GM21786 (cell line): ENCODE measurements at regions not wholly inside any gene's neighbourhood (a gene's known extent, or its start where the extent isn't known, plus 50 kb on each side); places are given as distances from the start of the nearest gene placed in this dataset.

ENCODE experiments used
- ATAC-seq: cut with Tn5 transposase; IDR thresholded peaks from one replicate; pipeline ENCODE4 v1.9.1; 2021; ENCODE audit not compliant: unreplicated experiment

DNA sequence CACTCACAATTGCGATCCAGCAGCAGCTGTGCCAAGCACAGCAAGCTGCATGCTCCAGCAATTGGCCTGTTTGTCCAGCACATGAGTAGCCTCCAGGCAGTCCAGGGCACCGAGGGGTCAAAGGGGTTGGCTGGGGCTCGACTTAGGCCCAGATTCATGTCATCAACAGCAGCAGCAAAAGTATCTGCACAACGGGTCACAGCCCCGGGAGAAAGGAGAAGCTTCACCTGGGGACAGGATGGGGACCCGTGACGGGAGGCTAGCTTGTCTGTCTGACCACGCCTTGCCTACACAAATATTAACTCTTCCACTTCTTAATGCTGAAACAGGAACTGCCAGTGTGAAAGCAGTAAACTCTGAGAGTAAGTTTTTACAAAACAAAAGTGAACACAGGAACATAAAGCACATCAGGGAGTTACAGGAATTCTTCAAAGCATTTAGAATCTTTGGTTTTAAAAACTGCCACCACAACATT lies 191.2 kb downstream of the PIK3R1 start:
- ATAC-seq, result peak; percentile 94

DNA sequence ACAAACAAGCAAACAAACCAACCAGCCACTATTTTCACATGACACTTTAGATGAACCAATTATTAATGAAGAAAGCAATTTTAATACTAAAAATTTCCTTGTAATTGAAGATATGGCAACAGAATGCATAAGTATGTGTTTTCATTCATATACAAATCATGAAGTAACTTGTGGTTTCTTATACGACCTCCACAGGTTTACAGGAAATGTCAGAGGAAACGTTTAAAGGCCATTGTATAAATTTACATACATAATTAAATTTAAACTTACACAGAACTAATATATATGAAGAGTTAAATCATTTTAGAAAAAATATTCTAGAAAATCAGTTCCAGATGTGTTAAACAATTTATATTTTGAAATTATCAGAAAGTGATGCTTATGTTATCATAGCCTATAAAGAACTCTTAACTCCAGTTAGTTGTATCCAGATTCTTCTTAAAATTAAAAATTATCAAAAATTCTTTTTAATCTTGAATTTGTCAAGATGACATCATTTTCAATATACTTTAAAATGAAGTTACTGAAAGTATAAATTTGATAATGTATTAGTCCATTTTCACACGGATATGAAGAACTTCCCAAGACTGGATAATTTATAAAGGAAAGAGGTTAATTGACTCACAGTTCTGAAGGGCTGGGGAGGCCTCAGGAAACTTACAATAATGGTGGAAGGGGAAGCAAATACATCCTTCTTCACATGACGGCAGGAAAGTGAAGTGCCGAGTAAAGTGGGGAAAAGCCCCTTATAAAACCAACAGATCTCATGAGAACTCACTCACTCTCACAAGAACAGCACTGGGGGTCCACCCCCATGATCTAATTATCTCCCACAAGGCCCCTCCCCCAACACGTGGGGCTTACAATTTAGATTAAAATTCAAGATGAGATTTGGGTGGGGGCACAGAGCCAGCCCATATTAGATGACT lies 192.0 kb downstream of the PIK3R1 start:
- peak; percentile 23 for ATAC-seq

DNA sequence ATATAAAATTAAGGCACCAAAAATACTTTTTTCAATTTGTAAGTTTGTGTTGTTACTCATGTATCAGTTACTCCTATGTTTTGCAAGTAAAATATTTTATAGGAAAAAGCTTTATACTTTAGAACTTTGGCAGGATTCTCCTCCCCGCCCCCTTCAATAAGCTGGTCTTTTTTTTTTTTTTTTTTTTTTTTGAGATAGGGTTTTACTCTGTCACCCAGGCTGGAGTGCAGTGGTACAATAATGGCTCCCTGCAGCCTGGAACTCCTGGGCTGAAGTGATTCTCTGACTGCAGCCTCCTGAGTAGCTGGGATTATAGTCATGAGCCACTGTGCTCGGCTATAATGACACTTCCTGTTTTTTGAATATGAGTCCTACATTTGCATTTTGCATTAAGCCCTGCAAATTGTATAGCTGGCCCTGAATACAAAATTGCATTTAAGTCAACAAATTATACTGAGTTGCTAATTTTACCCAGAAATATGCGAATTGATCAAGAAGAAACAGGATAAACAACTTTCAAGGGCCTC lies 192.9 kb downstream of the PIK3R1 start:
- ATAC-seq, result no peak

DNA sequence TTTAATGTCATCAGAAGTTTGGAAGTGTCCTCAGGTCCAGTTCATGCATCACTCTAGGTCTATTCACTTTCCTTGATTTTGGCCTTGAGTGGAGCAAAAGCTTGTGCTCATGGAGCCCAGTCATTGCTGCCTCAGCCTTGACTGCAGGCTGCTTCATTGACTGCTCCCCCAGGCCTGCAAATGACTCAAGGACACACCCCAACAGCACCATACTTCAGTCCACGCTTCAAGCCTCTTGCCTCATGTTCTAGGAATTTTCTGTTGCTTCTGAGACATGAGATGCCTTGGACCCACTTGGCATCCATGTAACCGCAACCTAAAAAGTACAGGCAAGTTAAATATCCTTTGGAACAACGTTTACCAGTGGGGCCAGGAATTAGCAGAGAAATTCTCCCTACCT lies 193.7 kb downstream of the PIK3R1 start:
- ATAC-seq, result no peak

DNA sequence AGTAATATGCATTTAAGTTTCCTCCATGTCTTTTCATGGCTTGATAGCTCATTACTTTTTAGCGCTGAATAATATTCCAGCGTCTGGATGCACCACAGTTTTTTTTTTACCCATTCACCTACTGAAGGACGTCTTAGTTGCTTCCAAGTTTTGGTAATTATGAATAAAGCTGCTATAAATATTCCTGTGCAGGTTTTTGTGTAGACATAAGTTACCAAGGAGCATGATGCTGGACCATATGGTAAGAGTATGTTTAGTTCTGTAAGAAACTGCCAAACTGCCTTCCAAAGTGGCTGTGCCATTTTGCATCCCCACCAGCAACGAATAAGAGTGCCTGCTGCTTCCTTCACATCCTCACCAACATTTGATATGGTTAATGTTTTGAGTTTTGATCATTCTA lies 195.6 kb downstream of the PIK3R1 start:
- no peak for ATAC-seq

DNA sequence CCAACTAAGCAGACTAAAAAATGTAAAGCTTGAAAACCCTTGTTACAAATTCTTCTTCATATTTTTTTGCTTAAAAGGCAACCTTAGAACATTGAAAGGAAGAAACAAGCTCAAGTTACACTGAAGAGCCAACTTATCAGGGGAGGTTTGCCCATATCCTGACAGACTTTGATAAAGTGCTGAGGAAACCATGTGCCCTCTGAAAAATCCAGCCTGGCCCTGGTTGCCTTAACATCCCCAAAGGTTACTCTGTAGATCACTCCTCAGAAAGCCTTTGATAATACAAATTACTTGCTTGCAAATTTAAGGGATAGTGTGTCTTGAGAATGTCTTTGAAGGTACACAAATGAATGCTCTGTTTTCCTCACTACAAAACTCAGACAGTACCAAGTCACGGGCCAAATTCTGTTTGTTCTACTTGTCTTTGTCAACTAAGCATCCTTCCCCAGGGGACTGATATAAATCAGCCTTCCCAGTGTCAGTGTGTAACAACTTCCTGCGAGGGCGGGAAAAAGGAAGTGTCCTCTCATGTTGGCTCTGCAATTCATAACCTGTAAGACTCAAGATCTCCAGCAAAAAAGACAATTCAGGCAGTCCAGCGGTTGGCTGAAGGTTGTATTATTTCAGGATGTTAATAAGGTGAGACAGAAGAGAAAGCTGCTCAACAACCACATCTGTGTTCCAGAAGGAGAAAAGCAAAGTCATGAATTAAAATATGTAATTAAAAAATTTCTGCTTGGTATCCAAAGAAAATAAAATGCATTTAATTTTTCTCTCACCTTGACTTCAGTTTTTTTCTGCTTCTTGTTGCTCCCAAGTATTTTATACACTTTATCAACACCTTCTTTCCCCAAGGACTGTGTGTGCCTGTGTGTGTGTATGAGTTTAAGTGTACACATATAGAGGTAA lies 199.9 kb downstream of the PIK3R1 start:
- ATAC-seq, result no peak

DNA sequence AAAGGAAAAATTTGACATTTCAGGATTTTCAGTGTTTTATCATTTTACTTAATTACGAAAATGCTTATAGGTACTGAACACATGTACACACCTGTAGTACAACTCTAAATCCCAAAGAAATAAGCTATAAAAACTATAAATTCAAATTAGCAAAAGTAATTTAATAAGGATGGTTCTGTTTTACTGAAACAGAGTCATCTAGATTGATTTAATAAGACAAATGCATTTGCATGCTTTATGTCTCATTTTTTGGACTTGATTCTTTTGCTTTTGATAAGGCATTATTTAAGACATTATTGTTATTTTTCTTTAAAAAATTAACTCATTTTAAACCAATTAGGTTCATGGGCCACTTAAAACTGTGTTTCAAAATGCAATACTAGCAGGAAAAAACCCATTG lies 201.2 kb downstream of the PIK3R1 start:
- no peak for ATAC-seq

DNA sequence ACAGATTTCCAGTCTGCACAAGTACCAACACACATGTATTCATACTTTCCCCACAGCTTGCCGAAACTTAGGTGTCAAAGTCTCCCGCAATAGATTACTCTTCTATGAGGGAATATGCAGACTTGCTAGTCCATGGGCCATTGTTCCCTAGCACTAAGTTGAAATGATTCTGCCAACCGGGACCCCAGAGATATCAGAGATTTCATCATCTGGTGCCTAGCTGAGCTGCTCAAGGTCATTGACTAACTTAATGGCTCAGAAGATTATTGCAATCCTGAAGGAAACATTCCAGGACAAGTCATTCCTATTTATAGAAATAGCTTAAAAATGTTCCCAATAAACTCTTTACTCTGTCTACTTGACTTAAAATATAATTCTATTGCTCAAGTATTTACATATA lies 202.6 kb downstream of the PIK3R1 start:
- no peak for ATAC-seq

DNA sequence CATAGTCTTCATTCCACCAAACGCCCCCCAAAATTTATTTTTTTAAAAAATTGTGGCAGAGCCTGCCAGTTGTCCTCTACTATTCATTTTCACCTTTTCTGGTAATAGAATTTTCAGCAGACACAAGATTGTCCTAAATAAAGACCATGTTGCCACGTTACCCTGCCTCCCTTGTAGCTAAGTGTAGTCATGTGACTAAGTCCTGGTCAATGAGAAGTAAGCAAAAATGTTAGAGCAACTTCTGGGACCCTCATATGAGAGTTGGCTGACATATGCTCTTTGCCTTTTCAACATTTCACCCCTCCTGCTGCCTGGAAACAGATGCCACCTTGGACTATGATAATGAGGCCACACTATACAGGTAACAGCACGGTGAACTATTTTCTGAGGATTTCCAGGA lies 203.1 kb downstream of the PIK3R1 start:
- ATAC-seq, result no peak

DNA sequence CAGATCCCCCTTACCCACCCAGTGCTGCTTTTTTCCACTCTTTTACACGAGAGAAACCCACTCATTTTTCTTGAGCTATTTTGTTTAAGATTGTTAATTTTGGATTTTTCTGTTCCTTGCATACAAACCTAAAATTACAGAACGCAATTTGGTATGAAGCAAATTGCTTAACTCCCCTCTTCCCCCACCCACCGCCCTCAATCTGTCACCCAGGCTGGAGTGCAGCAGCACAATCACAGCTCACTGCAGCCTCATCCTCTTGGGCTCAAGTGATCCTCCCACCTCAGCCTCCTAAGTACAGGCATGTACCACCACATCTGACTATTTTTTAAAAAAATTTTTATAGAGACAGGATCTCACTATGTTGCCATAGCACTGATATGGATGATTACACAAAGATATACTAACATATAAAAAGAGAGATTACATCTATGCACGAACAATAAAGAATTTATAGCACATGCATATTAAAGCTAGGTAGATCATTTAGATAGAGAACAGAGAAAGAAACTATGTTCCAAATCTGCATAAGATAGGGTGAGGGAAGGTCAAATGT lies 203.6 kb downstream of the PIK3R1 start:
- ATAC-seq, result no peak

DNA sequence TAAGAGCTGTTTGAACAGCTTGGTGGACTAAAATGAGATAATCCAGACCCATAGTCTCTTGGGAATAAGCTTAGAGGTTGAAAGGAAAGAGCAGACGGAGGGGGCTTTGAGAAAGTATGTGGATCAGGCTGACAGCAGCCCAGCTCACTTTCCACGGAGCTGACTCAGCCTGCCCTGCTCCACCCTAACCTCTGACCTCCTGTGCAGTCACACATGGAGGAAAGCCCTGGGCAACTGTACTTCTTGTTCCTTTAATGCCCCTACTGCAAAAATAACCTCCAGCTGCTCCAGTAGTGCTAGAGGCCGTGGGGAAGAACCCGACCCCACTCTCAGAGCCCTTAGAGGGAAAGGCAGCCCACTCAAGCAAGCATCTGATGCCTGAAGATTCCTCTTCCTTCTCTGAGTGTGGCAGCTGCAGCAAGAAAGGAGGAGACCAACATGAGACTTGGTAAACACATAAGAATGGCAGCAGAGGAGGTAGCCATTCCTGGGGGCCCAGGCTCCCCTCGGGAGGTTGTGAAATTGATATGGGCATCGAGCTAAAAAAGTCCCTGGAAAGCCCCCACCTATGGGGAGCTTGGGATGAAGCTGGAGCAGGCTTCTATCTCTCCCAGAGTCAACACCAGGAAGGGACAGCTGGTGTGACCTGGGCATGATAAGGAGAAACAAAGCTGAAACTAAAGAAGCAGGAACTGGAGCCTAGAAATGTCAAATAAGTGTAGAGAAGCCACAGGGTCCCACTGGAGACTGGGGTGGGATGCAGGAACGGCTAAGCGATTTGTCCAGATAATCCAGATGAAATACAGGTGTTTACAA lies 204.3 kb downstream of the PIK3R1 start:
- no peak for ATAC-seq

DNA sequence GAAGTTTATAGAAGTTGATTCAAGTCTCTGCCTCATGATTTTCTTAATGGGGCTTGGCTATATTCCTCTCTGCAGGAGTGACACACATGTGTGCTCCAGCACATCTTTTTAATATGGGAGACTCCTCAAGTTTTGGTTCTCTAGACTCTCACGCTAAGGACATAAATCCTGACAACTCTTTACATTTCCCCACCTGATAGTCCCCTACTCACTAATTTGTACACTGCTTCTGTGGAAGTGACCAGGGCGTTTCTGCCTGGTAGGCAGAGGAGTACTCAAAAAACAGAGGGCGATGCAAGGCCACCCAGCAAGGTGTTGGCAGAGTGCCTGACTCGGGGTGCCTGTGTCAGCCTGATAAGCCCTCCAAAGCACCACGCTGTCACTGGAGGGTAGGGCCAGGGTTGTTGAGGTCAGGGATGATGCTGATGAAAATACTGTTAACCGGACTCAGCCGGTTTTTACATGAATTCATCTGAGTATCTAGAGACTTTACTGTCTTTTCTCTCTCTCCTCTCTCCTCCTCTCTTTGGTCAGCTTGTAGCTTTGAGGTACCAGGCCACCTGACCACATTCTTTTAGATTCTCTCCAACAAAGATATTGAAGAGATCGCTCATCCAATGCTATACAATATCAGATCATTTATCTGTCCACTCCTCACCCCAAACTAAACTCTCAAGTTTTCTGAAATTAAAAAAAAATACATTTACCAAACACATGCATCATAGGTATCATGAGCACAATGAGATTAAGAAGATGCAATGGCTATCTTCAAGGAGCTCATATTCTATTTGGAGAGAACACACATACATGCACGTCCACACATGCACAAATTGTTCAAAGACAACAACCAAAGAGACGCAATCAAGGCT lies 205.2 kb downstream of the PIK3R1 start:
- no peak for ATAC-seq

DNA sequence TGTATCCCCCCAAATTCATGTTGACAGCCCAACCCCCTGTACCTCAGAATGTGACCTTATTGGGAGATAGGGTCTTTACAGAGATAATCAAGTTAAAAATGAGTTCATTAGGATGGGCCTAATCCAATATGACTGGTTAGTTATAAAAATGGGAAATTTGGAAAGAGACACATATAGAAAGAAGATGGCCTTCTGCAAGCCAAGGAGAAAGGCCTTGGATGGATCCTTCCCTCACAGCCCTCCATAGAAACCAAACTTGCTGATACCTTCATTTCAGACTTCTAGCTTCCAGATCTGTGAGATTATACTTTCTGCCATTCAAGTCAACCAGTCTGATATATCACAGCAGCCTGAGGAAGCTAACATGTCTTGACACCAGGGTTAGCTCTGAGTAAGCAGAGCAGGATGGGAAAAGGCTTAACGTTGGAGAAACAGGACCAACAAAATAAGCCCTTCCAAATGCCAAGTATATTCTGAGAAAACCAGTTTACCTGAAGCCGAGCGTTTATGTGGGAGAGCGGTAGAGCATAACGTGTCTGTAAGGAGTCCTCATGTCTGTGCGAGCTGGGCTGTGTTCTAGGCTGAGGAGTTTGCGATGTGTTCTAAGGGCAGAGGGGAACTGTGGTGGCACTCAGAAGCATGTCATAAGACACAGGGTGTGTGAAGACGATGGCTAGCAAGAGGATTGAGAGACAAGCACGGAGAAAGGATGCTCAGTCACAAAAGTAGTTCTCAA lies 206.1 kb downstream of the PIK3R1 start:
- no peak for ATAC-seq

DNA sequence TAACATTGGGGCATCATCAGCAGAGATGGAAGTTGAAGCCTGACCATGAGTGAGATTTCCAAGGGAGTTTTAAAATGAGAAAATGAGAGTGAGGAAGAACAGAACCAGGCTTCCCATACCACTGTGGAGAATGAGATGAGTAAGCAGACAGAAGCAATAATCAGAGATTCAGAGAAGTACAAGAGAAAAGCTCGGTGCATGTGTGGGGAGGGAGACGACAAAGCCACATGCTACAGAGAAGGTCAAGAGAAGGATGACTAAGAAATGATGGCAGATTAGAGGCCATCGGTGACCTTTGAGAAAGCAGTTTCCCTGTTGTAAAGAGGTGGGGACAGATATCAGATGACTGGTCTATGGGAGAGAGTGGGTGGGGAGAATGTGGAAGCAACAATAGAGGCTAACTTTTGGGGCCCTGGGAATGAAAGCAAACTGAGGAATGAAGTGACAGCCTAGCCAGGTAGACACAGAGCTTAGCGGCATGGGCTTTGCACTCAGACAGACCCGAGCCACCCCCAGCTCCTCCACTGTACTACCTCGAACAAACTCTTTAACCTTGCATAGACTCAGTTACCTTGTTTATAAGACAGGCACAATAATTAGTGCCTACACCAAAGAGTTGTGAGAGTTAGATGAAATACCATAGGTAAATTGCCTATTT lies 207.7 kb downstream of the PIK3R1 start:
- no peak for ATAC-seq

DNA sequence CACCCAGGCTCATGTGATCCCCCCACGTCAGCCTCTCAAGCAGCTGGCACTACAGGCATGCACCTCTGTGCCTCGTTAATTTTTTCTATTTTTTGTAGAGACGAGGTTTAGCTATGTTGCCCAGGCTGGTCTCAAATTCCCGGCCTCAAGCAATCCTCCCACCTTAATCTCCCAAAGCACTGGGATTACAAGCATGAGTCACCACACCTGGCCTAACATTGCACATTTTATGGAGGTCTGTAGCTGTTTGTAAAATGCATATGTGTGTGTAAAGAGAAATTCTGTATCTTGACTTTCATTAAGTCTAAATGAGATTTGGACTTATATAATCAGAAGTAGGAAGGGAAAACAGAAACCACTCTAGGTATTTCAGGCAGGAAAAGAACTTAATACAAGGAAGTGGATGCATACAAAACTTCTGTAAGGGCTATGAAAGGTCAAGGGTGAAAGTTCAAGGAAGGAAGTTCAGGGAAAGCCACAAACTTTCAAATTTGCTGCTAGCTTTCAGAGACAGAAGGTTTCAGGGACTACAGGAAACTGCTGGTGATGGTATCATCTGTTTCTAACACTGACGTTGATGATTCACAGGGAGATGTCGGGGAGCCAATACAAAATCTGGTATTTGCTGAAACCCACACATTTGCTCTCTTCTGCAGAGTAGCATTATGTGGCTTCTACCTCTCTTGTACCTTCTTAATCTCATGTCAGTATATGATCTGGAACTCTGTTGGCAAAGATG lies 209.4 kb downstream of the PIK3R1 start:
- ATAC-seq, result peak; percentile 83

DNA sequence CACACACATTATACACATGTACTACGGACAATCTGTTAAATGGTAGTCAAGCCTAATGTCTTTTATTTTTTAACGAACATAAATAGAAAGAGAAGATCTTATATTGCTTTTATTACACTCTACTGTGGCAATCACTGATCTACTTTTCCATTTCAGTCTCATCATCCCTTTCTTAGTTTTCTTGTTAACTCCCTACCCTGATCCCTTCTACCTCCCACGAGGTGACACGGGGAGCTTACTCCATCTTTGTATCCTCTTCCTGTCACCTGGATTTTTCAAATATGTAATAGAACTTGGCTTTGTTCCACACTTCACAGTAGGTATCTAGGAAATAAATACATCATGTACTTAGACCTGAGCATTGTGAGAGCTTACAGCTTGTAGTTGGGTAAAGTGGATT lies 211.0 kb downstream of the PIK3R1 start:
- ATAC-seq, result no peak

DNA sequence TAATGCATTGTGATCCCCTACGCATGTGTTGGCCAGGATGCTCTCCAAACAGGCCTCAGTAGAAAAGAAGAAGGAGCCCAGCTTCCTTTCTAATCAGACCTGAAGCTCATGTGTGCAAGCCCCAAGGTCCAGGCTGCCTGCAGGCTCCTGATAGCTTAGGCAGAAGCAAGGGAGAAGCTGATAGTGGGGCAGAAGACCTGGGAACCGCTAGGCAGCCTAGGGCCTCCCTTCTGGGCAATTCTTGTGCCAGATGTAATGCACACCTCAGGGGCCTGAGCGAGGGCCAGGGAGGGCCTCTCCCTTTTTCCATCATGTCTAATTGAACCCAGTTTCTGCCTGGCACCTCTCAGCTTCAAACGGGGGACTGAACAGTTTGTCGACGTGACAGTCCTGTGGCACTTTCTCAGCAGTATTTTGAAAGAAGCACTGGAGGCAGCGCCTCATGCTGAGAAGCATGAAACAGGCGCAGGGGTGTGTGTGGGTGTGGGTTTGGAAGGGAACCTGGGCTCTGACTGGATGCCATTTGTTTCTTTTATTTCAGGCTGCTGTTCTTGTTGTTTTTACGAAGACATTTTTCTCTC lies 212.8 kb downstream of the PIK3R1 start:
- no peak for ATAC-seq
